ENCODE measurements at regions not wholly inside any gene's neighbourhood (a gene's known extent, or its start where the extent isn't known, plus 50 kb on each side); places are given as distances from the start of the nearest gene placed in this dataset.

DNA sequence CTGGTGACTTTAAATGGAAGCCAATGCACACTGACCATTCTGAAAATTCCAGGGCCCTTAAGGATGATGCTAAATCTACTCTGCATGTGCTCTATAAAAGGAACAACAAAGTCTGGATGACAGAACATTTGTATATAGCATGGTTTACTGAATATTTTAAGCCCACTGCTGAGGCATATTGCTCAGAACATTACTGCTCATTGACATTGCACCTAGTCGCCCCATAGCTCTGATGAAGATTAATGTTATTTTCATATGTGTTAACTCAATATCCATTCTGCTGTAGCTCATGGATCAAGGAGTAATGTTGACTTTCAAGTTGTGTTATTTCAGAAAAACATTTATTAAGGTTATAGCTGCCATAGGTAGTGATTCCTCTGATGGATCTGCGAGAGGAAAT lies 827.5 kb upstream of the CHAC2 start:
- no peak for DNase-seq (ENCODE audit: low read depth, low spot score)
- H3K4me3 ChIP-seq (ENCODE audit: low read length): no peak overlapping the region

DNA sequence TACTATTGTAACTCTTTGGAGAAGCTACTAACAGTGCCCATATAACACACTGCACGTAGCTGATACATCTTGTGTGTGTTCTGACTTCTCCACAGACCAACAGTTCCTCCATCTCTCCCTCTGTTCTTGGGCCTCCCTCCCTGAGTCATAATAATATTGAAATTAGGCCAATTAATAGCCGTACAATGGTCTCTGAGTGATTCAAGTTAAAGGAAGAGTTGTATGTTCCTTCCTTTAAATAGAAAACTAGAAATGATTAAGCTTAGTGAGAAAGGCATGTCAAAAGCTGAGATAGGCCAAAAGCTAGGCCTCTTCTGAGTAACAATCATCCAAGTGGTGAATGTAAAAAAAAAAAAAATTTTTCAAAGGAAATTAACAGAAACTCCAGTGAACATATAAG lies 828.4 kb upstream of the CHAC2 start:
- no peak overlapping the region for H3K4me3 ChIP-seq (ENCODE audit: low read length)
- no peak for DNase-seq (ENCODE audit: low read depth, low spot score)

DNA sequence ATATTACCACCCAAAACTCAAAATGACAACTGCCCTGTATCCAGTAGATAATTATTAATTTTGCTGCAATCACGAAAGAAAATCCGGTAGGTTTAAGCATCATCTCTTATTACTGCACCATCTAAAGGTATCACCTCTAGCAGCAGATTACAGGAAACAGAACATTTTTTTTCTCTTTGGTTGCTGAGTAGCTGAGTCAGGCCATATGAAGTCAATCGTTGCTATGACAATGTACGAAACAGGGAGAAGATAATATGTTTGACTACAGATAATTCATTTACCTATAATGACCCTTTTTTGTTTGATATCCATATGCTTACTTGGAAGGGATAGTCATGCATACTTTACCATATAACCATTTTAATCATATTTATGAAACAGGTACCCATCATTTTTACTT lies 831.6 kb upstream of the CHAC2 start:
- no peak for DNase-seq (ENCODE audit: low read depth, low spot score)

DNA sequence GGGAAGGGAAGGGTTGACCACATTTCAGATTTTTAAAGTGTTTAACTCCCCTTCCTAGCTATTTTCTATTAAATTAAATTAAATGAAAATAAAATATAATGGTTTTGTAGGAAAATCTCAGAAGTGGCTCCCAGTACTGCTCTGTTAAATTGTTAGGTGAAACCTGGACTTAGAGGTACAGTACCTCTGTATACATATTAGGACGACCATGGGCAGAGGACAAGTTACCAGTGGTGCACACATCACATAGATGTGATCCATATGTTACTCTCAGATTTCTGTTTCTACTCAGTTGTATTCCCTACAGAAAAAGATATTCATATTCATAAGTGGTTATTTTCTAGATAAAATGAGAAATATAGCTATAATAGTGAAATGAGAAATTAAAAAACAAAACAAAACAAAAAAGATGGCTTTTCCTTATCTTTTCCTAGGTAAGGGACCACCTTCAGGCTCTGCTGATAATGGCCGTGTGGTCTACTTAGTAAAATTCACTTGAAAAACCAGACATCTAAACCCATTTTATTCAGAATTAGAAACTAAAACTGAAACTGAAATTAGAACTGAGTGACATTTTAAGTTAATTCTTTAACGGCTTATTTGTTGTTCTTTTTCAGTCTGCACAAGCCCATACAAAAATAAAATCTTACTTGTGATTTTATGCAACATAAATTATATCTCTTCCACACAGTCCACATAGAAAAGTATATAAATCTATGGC lies 832.5 kb upstream of the CHAC2 start:
- no peak overlapping the region for H3K4me3 ChIP-seq (ENCODE audit: low read length)
- DNase-seq (ENCODE audit: low read depth, low spot score): no peak

More for the DNA sequence above, 831.6 kb upstream of the CHAC2 start:
- H3K4me3 ChIP-seq (ENCODE audit: low read length): no peak overlapping the region

GRCh38 chr2:52934323-52934898 lies 833.2 kb upstream of the CHAC2 start:
- DNase-seq (ENCODE audit: low read depth, low spot score): no peak
- H3K4me3 ChIP-seq (ENCODE audit: low read length): no peak overlapping the region

DNA sequence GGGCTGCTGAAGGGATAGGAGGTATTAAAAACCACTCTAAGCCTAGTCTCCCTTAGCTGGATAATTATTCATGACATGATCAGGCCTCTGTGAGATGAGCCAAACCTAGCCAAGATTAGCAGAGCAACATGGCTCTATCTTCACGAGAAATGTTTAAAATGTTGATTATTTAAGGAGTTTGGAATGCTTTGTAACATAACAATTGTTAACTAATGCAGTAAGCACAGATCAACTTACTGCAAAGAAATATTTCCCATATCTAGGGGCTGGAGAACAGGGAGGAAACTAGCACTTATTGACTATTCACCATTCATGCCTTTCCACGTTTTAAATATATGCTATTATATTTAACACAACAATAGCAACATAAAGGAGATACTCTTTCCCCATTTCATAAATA lies 833.7 kb upstream of the CHAC2 start:
- H3K4me3 ChIP-seq (ENCODE audit: low read length): no peak overlapping the region
- no peak for DNase-seq (ENCODE audit: low read depth, low spot score)

DNA sequence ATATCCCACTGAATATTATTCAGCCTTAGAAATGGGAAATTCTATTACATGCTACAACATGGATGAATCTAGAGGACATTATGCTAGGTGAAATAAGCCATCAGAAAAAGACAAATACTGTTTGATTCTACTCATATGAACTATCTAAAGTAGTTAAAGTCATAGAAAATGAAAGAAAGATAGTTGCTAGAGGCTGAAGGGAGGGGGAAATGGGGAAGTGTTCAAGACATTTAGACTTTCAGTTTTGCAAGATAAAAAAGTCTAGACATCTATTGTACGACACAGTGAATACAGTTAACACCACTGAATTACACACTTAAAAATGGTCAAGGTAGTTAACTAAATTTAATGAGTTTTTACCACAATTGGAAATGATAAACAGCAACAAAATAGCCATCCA lies 835.9 kb upstream of the CHAC2 start:
- no peak for DNase-seq (ENCODE audit: low read depth, low spot score)
- no peak overlapping the region for H3K4me3 ChIP-seq (ENCODE audit: low read length)

GRCh38 chr2:52929412-52929811 lies 838.2 kb upstream of the CHAC2 start:
- no peak overlapping the region for H3K4me3 ChIP-seq (ENCODE audit: low read length)

GRCh38 chr2:52919673-52920072 lies 847.9 kb upstream of the CHAC2 start:
- no peak for DNase-seq (ENCODE audit: low read depth, low spot score)
- no peak overlapping the region for H3K4me3 ChIP-seq (ENCODE audit: low read length)

More at GRCh38 chr2:52929412-52929811, 838.2 kb upstream of the CHAC2 start:
- DNase-seq (ENCODE audit: low read depth, low spot score): no peak

GRCh38 chr2:52918551-52918950 lies 849.1 kb upstream of the CHAC2 start:
- no peak for DNase-seq (ENCODE audit: low read depth, low spot score)
- H3K4me3 ChIP-seq (ENCODE audit: low read length): no peak overlapping the region

GRCh38 chr2:52916981-52917380 lies 850.6 kb upstream of the CHAC2 start:
- no peak for DNase-seq (ENCODE audit: low read depth, low spot score)
- H3K4me3 ChIP-seq (ENCODE audit: low read length): no peak overlapping the region

DNA sequence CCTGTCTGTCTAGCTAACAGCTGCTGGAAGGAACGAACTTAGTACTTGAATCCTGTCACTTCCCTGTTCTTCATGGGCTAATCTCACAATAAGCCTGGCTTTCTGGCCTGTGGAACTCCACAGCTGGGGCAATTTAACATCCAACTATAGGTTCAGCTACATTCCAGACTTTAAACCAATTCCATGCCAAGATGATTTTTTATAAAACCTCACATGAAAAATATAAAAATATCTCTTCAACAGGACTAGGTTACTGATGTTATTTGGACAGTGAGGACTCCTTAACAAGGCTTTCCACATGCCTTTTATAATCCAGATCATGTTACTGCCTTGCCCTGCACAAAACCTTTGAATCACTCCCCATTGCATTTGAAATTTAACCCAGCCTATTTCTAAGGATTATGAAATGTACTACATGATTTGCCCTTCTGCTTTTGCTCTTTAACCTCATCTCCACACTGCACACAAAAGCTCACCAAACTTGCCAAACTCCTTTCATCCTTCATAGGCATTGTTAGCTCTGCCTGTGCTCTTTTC lies 863.2 kb upstream of the CHAC2 start:
- no peak for DNase-seq (ENCODE audit: low read depth, low spot score)
- H3K4me3 ChIP-seq (ENCODE audit: low read length): no peak overlapping the region

DNA sequence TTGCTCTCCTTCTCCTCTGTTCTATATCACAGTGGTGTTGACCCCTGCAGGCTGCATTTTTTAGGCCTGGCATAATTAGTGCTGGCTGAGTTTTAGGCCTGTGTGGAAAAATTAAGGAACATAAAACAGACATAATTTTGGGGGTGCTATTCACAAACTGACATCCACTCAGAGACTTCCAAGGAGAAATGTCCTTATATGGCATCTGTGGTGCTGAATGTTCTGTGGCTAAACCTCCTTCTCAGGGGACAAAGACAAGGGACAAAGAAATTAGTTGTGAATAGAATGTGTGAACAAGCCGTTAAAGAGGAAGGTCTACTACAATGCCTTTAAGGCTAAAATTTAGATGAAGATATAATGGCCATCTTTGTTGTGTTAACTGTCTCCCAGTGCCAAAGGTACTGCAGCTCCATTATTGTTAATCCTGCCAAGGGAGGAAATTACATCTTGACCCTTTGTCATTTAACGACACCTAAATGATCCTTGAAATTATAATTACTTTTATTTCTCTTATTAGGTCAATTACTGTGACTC lies 870.0 kb upstream of the CHAC2 start:
- no peak overlapping the region for H3K4me3 ChIP-seq (ENCODE audit: low read length)

DNA sequence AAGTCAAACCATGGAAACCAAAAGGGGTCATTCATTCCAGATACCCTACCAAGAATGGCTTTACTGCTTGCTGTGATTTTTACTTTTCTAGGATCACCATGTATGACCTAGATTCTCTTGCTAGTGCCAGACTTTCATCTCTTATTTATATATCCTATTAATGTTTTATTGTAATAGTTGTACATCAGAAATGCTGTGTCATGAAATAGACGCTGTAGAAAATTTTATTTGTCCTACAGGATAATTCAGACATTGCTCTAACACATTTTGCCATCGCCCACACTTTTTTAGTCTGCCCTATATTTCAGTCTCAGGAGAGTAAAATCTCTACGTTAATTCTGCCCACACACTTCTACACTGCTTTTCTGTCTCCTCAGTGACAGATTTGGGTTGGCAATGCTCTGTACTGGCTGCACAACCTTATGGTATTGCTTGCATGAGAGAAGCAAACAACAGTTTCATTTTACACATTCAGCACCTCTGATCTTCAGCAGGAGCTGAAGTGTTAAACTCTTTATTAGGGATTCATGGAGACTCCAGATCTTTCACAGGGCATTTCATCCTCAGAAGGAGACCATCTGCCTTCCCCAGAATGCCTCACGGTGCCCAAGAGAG lies 871.8 kb upstream of the CHAC2 start:
- no peak overlapping the region for H3K4me3 ChIP-seq (ENCODE audit: low read length)
- no peak for DNase-seq (ENCODE audit: low read depth, low spot score)

More for the DNA sequence above, 870.0 kb upstream of the CHAC2 start:
- no peak for DNase-seq (ENCODE audit: low read depth, low spot score)

GRCh38 chr2:52886556-52886955 lies 881.0 kb upstream of the CHAC2 start:
- no peak for DNase-seq (ENCODE audit: low read depth, low spot score)
- no peak overlapping the region for H3K4me3 ChIP-seq (ENCODE audit: low read length)

DNA sequence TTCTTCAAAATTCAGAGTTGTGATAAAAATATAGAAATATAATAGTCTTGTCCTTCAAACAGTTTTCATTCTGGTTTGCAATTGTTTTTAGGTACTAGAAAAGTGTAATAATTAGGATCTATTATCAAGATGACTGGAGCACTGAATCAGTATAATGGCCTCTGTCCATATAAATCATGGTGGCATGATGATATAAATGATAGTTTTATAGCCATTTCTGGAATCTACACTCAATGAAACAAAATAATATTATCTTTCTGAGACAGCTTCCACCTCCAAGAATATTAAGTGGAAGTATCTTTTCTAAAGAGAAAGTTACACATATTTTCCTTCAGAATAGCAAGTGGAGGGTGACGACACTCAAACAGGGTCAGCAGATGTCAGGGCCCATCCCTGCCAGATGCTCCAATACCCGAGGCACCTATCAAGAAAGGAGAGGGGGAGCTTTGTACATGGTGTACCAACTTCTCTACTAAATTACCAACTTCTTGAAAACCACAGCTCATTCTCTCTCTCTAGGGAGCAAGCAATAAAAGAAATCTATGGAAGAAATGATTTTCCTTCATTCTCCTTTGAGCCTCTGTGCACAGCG lies 882.7 kb upstream of the CHAC2 start:
- no peak overlapping the region for H3K4me3 ChIP-seq (ENCODE audit: low read length)
- DNase-seq (ENCODE audit: low read depth, low spot score): no peak

- no peak overlapping the region for H3K4me3 ChIP-seq (ENCODE audit: low read length)
- DNase-seq (ENCODE audit: low read depth, low spot score): no peak
These were observed 884.6 kb upstream of the CHAC2 start for GRCh38 chr2:52882974-52883373.

DNA sequence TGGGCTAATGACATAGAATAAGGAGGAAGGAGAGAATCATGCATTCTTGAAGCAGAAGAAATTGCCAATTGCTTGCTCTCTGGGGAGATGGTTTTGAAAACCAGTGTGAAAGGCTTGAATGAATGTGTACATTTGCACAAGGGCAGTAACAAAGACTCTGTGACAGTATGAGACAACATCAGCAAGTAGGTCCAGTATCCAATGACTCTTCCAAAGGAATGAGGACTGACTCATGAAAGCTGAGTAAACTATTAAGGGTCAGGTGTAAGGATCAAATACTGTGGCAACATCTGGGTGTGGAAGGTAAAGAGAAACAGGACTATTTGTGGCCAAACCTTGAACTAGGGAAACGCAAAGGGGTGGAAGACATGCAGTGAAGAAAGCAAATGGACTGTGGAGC lies 886.0 kb upstream of the CHAC2 start:
- DNase-seq (ENCODE audit: low read depth, low spot score): no peak
- no peak overlapping the region for H3K4me3 ChIP-seq (ENCODE audit: low read length)

- no peak overlapping the region for H3K4me3 ChIP-seq (ENCODE audit: low read length)
- no peak for DNase-seq (ENCODE audit: low read depth, low spot score)
These were observed 886.7 kb upstream of the CHAC2 start for GRCh38 chr2:52880872-52881271.

- H3K4me3 ChIP-seq (ENCODE audit: low read length): no peak overlapping the region
- DNase-seq (ENCODE audit: low read depth, low spot score): no peak
These were observed 888.0 kb upstream of the CHAC2 start for GRCh38 chr2:52879561-52879960.
